GM18508 (cell line): ENCODE measurements at regions not wholly inside any gene's neighbourhood (a gene's known extent, or its start where the extent isn't known, plus 50 kb on each side); places are given as distances from the start of the nearest gene placed in this dataset.

Experiments used
- ATAC-seq: cut with Tn5 transposase; IDR thresholded peaks from one replicate; pipeline ENCODE4 v1.9.1; 2021; ENCODE audit warnings: moderate number of reproducible peaks; ENCODE audit not compliant: insufficient read depth, unreplicated experiment

GRCh38 chr6:130661077-130661476 is 166.1 kb upstream of the SMLR1 start:
- no peak for ATAC-seq

- no peak for ATAC-seq
Observed at GRCh38 chr6:130666786-130667185, 160.4 kb upstream of the SMLR1 start.

GRCh38 chr6:130670142-130670541 is 157.1 kb upstream of the SMLR1 start:
- no peak for ATAC-seq

GRCh38 chr6:130671119-130671518 is 156.1 kb upstream of the SMLR1 start:
- ATAC-seq = no peak

- no peak for ATAC-seq
Observed at GRCh38 chr6:130671577-130671976, 155.6 kb upstream of the SMLR1 start.

- no peak for ATAC-seq
Observed at GRCh38 chr6:130672153-130672552, 155.1 kb upstream of the SMLR1 start.

- no peak for ATAC-seq
Observed at GRCh38 chr6:130674604-130675003, 152.6 kb upstream of the SMLR1 start.

- no peak for ATAC-seq
Observed at GRCh38 chr6:130675072-130675471, 152.1 kb upstream of the SMLR1 start.

- ATAC-seq = no peak
Observed at GRCh38 chr6:130676077-130676772, 151.0 kb upstream of the SMLR1 start.

GRCh38 chr6:130676773-130677144 is 150.4 kb upstream of the SMLR1 start:
- ATAC-seq = no peak

- ATAC-seq = no peak
Observed at GRCh38 chr6:130677312-130677711, 149.9 kb upstream of the SMLR1 start.

- ATAC-seq = no peak
Observed at GRCh38 chr6:130677766-130678165, 149.4 kb upstream of the SMLR1 start.

GRCh38 chr6:130679684-130680083 is 147.5 kb upstream of the SMLR1 start:
- ATAC-seq = no peak

- no peak for ATAC-seq
Observed at GRCh38 chr6:130680116-130680515, 147.1 kb upstream of the SMLR1 start.

GRCh38 chr6:130681028-130681427 is 146.2 kb upstream of the SMLR1 start:
- ATAC-seq = no peak

- no peak for ATAC-seq
Observed at GRCh38 chr6:130682066-130682465, 145.1 kb upstream of the SMLR1 start.

- no peak for ATAC-seq
Observed at GRCh38 chr6:130683761-130684517, 143.3 kb upstream of the SMLR1 start.

GRCh38 chr6:130692659-130693058 is 134.5 kb upstream of the SMLR1 start:
- ATAC-seq = no peak

GRCh38 chr6:130693944-130694343 is 133.3 kb upstream of the SMLR1 start:
- ATAC-seq = no peak

- ATAC-seq = no peak
Observed at GRCh38 chr6:130694606-130695005, 132.6 kb upstream of the SMLR1 start.

GRCh38 chr6:130696806-130697205 is 130.4 kb upstream of the SMLR1 start:
- no peak for ATAC-seq
